ENCODE measurements at regions not wholly inside any gene's neighbourhood (a gene's known extent, or its start where the extent isn't known, plus 50 kb on each side); places are given as distances from the start of the nearest gene placed in this dataset.

DNA sequence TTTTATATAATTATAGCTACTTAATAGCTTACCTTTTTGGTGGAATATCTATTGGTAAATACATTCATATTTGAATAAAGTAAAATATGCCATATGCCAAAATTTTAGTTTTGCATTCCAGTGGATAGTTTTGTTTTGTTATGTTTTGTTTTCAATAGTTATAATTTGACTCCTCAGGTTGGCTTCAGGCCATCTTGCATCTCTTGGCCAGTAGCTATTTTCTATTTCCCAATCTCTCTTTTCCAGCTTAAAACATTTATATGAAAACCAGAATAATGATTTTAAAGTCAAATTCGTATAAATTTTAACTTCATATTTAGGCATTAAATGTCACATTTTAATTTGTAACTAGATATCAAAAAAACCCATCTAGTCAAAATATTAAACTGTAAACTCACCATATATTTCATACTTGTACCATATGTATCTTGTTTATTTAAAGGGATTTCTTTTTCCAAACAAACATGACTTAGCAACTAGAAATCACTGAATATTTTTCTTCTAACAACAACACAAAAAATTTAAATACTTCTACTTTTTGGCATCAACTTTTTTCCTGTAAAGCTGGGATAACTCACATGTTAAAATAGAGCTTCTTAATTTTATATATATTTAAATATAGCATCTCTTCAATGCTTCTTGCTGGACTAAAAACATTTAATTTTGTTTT, 1209.6 kb downstream of the PCDH7 start:
- H3K4me3 ChIP-seq: no peak overlapping the region
- FAIRE-seq: no peak
- 6% methylated on average over 1 of the region's 1 CpG for WGBS (ENCODE audit: missing lambda C conversion rate)
- no peak overlapping the region for H3K27ac ChIP-seq
- no peaks in the 10 kb centered on the region for H3K9me3 ChIP-seq
- ChIA-PET CTCF (interaction anchor here (0.7 kb wide), 1 partner anchor 679 kb away, joined by 3 read pairs; no protein-coding TSS in a partner anchor), POLR2A (no interaction called here)
- TF ChIP-seq MAFK (IDR thresholded peaks at IDR 0.05; ENCODE audit: partially characterized antibody): no peak
- no peak for TF ChIP-seq HOXB13 (CRISPR knock-in tag; IDR thresholded peaks at IDR 0.05; ENCODE audit: low read depth)
- no peak for TF ChIP-seq TP53 (CRISPR knock-in tag; IDR thresholded peaks at IDR 0.05)
- TF ChIP-seq CBX8 (IDR thresholded peaks at IDR 0.05): no peak
- no peak for TF ChIP-seq HOXA7 (CRISPR knock-in tag; IDR thresholded peaks at IDR 0.05)
- TF ChIP-seq RAD21 (conservative IDR thresholded peaks at IDR 0.05 in 1 of 2, IDR thresholded peaks at IDR 0.05 in 1 of 2): no peak
- TF ChIP-seq SMC3 (IDR thresholded peaks at IDR 0.05): no peak
- TF ChIP-seq TFCP2L1 (CRISPR knock-in tag; IDR thresholded peaks at IDR 0.05): no peak
- no peak for TF ChIP-seq KDM1A (IDR thresholded peaks at IDR 0.05; ENCODE audit: low read depth)
- TF ChIP-seq MAX (IDR thresholded peaks at IDR 0.05): no peak
- TF ChIP-seq JUN (IDR thresholded peaks at IDR 0.05): no peak
- no peak for TF ChIP-seq HMGXB4 (CRISPR knock-in tag; IDR thresholded peaks at IDR 0.05; ENCODE audit: borderline replicate concordance)
- TF ChIP-seq NFE2L2 (conservative IDR thresholded peaks at IDR 0.05; ENCODE audit: low read length): no peak
- no peak for TF ChIP-seq NPAS2 (CRISPR knock-in tag; IDR thresholded peaks at IDR 0.05; ENCODE audit: borderline replicate concordance)
- no peak for TF ChIP-seq SREBF2 (IDR thresholded peaks at IDR 0.05)
- no peak overlapping the region for H3K4me2 ChIP-seq
- ATAC-seq: no peak
- H3K4me1 ChIP-seq: no peaks in the 10 kb centered on the region
- no peak for DNase-seq (ENCODE audit: low read depth in 1 of 2, low spot score in 1 of 2)

DNA sequence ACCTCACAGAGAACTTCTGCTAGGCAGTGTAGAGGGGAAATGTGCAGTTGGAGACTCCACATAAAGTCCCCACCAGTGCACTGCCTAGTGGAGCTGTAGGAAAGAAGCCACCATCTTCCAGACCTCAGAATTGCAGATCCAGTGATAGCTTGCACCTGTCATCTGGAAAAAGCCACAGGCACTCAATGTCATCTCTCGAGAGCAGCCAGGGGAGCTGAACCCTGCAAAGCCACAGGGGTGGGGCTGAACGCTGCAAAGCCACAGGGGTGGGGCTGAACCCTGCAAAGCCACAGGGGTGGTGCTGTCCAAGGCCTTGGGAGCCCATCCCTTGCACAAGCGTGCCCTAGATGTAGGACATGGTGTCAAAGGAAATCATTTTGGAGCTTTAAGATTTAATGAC, 1226.3 kb downstream of the PCDH7 start:
- no peak for TF ChIP-seq ATOH8 (CRISPR knock-in tag; IDR thresholded peaks at IDR 0.05; ENCODE audit: low read depth)
- TF ChIP-seq KDM5A (IDR thresholded peaks at IDR 0.05): no peak
- TF ChIP-seq TP53 (CRISPR knock-in tag; IDR thresholded peaks at IDR 0.05): no peak
- no peak for TF ChIP-seq NR3C1 (IDR thresholded peaks at IDR 0.05)
- TF ChIP-seq MAZ (IDR thresholded peaks at IDR 0.05; ENCODE audit: borderline replicate concordance, low read depth, low read length): no peak
- no peak for TF ChIP-seq POLR2A (IDR thresholded peaks at IDR 0.05; ENCODE audit: low read length)
- no peak for TF ChIP-seq FOSL2 (IDR thresholded peaks at IDR 0.05)
- TF ChIP-seq FOSL2 (CRISPR knock-in tag; IDR thresholded peaks at IDR 0.05): no peak
- no peak for TF ChIP-seq FOXS1 (CRISPR knock-in tag; IDR thresholded peaks at IDR 0.05)
- no peak for TF ChIP-seq JUN (IDR thresholded peaks at IDR 0.05)
- no peak for TF ChIP-seq CBX8 (IDR thresholded peaks at IDR 0.05)
- no peak for TF ChIP-seq BHLHE40 (IDR thresholded peaks at IDR 0.05; ENCODE audit: low read depth, low read length)
- TF ChIP-seq ESRRA (IDR thresholded peaks at IDR 0.05; ENCODE audit: borderline replicate concordance, low read length): no peak
- TF ChIP-seq, protein P1, sequence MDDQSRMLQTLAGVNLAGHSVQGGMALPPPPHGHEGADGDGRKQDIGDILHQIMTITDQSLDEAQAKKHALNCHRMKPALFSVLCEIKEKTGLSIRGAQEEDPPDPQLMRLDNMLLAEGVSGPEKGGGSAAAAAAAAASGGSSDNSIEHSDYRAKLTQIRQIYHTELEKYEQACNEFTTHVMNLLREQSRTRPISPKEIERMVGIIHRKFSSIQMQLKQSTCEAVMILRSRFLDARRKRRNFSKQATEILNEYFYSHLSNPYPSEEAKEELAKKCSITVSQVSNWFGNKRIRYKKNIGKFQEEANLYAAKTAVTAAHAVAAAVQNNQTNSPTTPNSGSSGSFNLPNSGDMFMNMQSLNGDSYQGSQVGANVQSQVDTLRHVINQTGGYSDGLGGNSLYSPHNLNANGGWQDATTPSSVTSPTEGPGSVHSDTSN (IDR thresholded peaks at IDR 0.05): no peak
- TF ChIP-seq EHF (CRISPR knock-in tag; IDR thresholded peaks at IDR 0.05): no peak
- no peak for TF ChIP-seq HDAC2 (IDR thresholded peaks at IDR 0.05)
- TF ChIP-seq, protein P2, sequence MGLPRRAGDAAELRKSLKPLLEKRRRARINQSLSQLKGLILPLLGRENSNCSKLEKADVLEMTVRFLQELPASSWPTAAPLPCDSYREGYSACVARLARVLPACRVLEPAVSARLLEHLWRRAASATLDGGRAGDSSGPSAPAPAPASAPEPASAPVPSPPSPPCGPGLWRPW (IDR thresholded peaks at IDR 0.05): no peak
- no peak for ATAC-seq
- no peak for FAIRE-seq
- no peaks in the 10 kb centered on the region for H3K9me3 ChIP-seq
- no peak overlapping the region for H3K4me2 ChIP-seq
- no peak overlapping the region for H3K4me3 ChIP-seq
- ChIA-PET CTCF (no interaction called here), POLR2A (no interaction called here)
- 57% methylated on average over 2 of the region's 3 CpGs for WGBS (ENCODE audit: missing lambda C conversion rate)
- no peak overlapping the region for H3K27ac ChIP-seq
- no peaks in the 10 kb centered on the region for H3K4me1 ChIP-seq
- DNase-seq (ENCODE audit: low read depth in 1 of 2, low spot score in 1 of 2): no peak
